ENCODE measurements at regions not wholly inside any gene's neighbourhood (a gene's known extent, or its start where the extent isn't known, plus 50 kb on each side); places are given as distances from the start of the nearest gene placed in this dataset.

DNA sequence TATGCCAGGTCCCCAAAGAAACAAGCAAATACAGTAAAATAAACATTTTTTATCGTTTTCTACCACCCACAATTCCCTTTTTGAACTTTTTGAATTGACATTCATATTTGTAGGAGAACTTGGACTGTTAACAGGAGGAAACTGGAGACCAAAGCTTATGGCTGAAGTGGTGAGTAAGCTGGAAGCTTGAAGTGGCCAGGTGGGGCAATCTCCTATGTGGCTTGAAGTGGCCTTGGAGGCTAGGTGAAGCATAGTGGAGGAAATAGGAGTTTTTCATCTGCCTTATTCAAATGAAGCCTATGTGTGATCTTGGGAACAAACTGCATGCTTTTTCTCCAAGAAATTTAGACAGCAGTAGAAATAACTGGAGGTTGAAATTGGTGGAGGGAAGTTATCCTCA lies 962.9 kb upstream of the FANCL start:
- no peaks in the 10 kb centered on the region for H3K4me1 ChIP-seq
- no peaks in the 10 kb centered on the region for H3K27me3 ChIP-seq
- H3K9me3 ChIP-seq = no peaks in the 10 kb centered on the region
- H3K27ac ChIP-seq = no peak overlapping the region
- DNase-seq = no peak
- no peak overlapping the region for H3K4me3 ChIP-seq
- H3K36me3 ChIP-seq = no peaks in the 10 kb centered on the region
- TF ChIP-seq, protein P1, sequence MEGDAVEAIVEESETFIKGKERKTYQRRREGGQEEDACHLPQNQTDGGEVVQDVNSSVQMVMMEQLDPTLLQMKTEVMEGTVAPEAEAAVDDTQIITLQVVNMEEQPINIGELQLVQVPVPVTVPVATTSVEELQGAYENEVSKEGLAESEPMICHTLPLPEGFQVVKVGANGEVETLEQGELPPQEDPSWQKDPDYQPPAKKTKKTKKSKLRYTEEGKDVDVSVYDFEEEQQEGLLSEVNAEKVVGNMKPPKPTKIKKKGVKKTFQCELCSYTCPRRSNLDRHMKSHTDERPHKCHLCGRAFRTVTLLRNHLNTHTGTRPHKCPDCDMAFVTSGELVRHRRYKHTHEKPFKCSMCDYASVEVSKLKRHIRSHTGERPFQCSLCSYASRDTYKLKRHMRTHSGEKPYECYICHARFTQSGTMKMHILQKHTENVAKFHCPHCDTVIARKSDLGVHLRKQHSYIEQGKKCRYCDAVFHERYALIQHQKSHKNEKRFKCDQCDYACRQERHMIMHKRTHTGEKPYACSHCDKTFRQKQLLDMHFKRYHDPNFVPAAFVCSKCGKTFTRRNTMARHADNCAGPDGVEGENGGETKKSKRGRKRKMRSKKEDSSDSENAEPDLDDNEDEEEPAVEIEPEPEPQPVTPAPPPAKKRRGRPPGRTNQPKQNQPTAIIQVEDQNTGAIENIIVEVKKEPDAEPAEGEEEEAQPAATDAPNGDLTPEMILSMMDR (IDR thresholded peaks at IDR 0.05) = no peak
- no peak for TF ChIP-seq POLR2A (IDR thresholded peaks at IDR 0.05)

DNA sequence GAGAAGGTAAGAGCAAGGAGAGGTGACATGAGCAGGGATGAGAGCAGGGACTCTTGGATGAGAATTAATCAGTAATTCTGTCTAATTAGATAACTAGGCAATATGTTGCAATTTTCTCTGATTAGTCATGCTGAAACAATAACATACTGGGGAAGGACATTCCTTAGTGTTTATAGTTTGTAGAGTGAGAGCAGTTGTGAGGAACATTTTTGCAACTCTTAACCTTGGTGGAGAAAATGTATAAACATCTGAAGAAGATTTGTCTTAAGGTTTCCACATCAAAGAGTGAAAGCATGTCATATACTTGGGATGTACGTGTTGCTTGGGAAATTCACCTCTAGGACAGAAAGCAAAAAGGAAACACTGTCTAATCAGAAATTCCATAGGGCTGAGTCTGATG lies 955.4 kb upstream of the FANCL start:
- H3K36me3 ChIP-seq = no peaks in the 10 kb centered on the region
- no peak for TF ChIP-seq POLR2A (IDR thresholded peaks at IDR 0.05)
- TF ChIP-seq, protein P1 (IDR thresholded peaks at IDR 0.05) = no peak
- no peaks in the 10 kb centered on the region for H3K9me3 ChIP-seq
- DNase-seq = no peak
- no peaks in the 10 kb centered on the region for H3K27me3 ChIP-seq
- H3K27ac ChIP-seq = no peak overlapping the region
- no peak overlapping the region for H3K4me3 ChIP-seq
- H3K4me1 ChIP-seq = no peaks in the 10 kb centered on the region

DNA sequence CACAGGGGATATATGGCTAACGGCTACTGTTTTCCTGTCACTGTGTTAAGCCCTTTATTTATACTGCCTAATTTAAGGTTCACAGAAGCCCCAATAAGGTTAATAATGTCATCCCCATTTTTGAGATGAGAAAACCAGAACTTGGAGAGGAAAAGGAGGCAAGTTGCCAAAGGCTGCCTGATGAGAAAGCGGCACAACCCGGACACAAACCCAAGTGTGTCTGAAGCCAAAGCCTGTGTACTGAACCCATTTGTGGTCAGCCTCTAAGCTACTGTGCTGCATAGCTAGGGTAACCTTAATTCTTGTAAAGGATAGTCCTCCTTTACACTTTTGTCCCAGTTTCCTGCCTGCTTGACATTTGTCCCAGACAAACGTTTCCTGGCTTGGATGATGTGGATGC lies 954.7 kb upstream of the FANCL start:
- no peaks in the 10 kb centered on the region for H3K9me3 ChIP-seq
- TF ChIP-seq POLR2A (IDR thresholded peaks at IDR 0.05) = no peak
- TF ChIP-seq, protein P1 (IDR thresholded peaks at IDR 0.05) = no peak

GRCh38 chr2:59191781-59192180 lies 950.7 kb upstream of the FANCL start:
- Histone ChIP-seq H3K27ac (no peak overlapping the region), H3K4me1 (no peaks in the 10 kb centered on the region), H3K9me3 (no peaks in the 10 kb centered on the region), H3K27me3 (no peaks in the 10 kb centered on the region), H3K36me3 (no peaks in the 10 kb centered on the region), H3K4me3 (no peak overlapping the region)
- no peak for DNase-seq
- TF ChIP-seq, protein P1 (IDR thresholded peaks at IDR 0.05) = no peak
- no peak for TF ChIP-seq POLR2A (IDR thresholded peaks at IDR 0.05)

More for the DNA sequence above, 954.7 kb upstream of the FANCL start:
- Histone ChIP-seq H3K27ac (no peak overlapping the region), H3K36me3 (no peaks in the 10 kb centered on the region), H3K4me3 (no peak overlapping the region), H3K27me3 (no peaks in the 10 kb centered on the region), H3K4me1 (no peaks in the 10 kb centered on the region)
- no peak for DNase-seq

DNA sequence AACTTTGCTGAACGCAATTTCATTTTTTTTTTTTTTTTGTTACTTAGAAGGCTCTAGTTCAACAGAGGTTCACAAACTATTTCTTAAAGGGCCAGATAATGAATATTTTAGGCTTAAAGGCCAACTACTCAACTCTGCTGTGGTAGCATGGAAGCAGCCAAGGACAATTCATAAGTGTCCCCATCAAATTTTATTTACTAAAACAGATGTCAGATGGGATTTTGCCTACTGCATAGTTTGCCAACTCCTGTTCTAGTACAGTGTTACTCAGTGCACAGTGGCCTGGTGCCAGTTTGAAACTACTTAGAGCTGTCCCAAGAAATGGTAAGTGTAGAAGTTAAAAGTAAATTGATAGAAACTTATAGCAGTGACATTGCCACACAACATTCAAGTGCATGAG lies 949.4 kb upstream of the FANCL start:
- Histone ChIP-seq H3K9me3 (no peaks in the 10 kb centered on the region), H3K36me3 (no peaks in the 10 kb centered on the region), H3K4me1 (no peaks in the 10 kb centered on the region), H3K4me3 (no peak overlapping the region), H3K27ac (no peak overlapping the region), H3K27me3 (no peaks in the 10 kb centered on the region)
- no peak for DNase-seq
- TF ChIP-seq, protein P1 (IDR thresholded peaks at IDR 0.05) = no peak
- TF ChIP-seq POLR2A (IDR thresholded peaks at IDR 0.05) = no peak

All from Peyer's patch (tissue), 4 donors.